ENCODE measurements at regions not wholly inside any gene's neighbourhood (a gene's known extent, or its start where the extent isn't known, plus 50 kb on each side); places are given as distances from the start of the nearest gene placed in this dataset.

- no peaks in the 10 kb centered on the region for H3K4me1 ChIP-seq
- H3K9me3 ChIP-seq, result no peaks in the 10 kb centered on the region
- H3K27me3 ChIP-seq, result no peaks in the 10 kb centered on the region
- no peak overlapping the region for H3K4me3 ChIP-seq
- no peaks in the 10 kb centered on the region for H3K36me3 ChIP-seq
- no peak overlapping the region for H3K9ac ChIP-seq (ENCODE audit: low read depth in 2 of 2, low read length in 2 of 2)
- no peak for DNase-seq
- intact Hi-C loops (cut with DNase I), result no loop called here
- no peak for TF ChIP-seq CTCF (IDR thresholded peaks at IDR 0.05)
- no peak overlapping the region for H3K27ac ChIP-seq
These were observed 172.6 kb upstream of the BET1 start for GRCh38 chr7:94176694-94177200.

- Histone ChIP-seq H3K9me3 (no peaks in the 10 kb centered on the region), H3K36me3 (no peaks in the 10 kb centered on the region), H3K4me1 (no peaks in the 10 kb centered on the region), H3K9ac (ENCODE audit: low read depth in 2 of 2, low read length in 2 of 2) (no peak overlapping the region), H3K27ac (no peak overlapping the region), H3K27me3 (no peaks in the 10 kb centered on the region), H3K4me3 (no peak overlapping the region)
- intact Hi-C loops (cut with DNase I), result no loop called here
- no peak for DNase-seq
- TF ChIP-seq CTCF (IDR thresholded peaks at IDR 0.05), result no peak
These were observed 173.3 kb upstream of the BET1 start for GRCh38 chr7:94177441-94177840.

- no peak for DNase-seq
- Histone ChIP-seq H3K27me3 (no peaks in the 10 kb centered on the region), H3K9ac (ENCODE audit: low read depth in 2 of 2, low read length in 2 of 2) (no peak overlapping the region), H3K9me3 (no peaks in the 10 kb centered on the region), H3K36me3 (no peaks in the 10 kb centered on the region), H3K4me3 (no peak overlapping the region), H3K4me1 (no peaks in the 10 kb centered on the region), H3K27ac (no peak overlapping the region)
- no peak for TF ChIP-seq CTCF (IDR thresholded peaks at IDR 0.05)
- intact Hi-C loops (cut with DNase I), result no loop called here
These were observed 174.1 kb upstream of the BET1 start for GRCh38 chr7:94178230-94178629.

- Histone ChIP-seq H3K9ac (ENCODE audit: low read depth in 2 of 2, low read length in 2 of 2) (no peak overlapping the region), H3K4me3 (no peak overlapping the region), H3K36me3 (no peaks in the 10 kb centered on the region), H3K4me1 (no peaks in the 10 kb centered on the region), H3K27ac (no peak overlapping the region), H3K27me3 (no peaks in the 10 kb centered on the region), H3K9me3 (no peaks in the 10 kb centered on the region)
- DNase-seq, result no peak
- intact Hi-C loops (cut with DNase I), result no loop called here
- TF ChIP-seq CTCF (IDR thresholded peaks at IDR 0.05), result no peak
These were observed 175.3 kb upstream of the BET1 start for GRCh38 chr7:94179466-94179865.

- no peak for DNase-seq
- Histone ChIP-seq H3K36me3 (no peaks in the 10 kb centered on the region), H3K27ac (no peak overlapping the region), H3K4me3 (no peak overlapping the region), H3K9me3 (no peaks in the 10 kb centered on the region), H3K9ac (ENCODE audit: low read depth in 2 of 2, low read length in 2 of 2) (no peak overlapping the region), H3K4me1 (no peaks in the 10 kb centered on the region), H3K27me3 (no peaks in the 10 kb centered on the region)
- intact Hi-C loops (cut with DNase I), result no loop called here
- no peak for TF ChIP-seq CTCF (IDR thresholded peaks at IDR 0.05)
These were observed 177.9 kb upstream of the BET1 start for GRCh38 chr7:94182066-94182465.

- Histone ChIP-seq H3K4me1 (no peaks in the 10 kb centered on the region), H3K27ac (no peak overlapping the region), H3K9ac (ENCODE audit: low read depth in 2 of 2, low read length in 2 of 2) (no peak overlapping the region), H3K4me3 (no peak overlapping the region), H3K27me3 (no peaks in the 10 kb centered on the region), H3K9me3 (no peaks in the 10 kb centered on the region), H3K36me3 (no peaks in the 10 kb centered on the region)
- intact Hi-C loops (cut with DNase I), result no loop called here
- no peak for DNase-seq
- no peak for TF ChIP-seq CTCF (IDR thresholded peaks at IDR 0.05)
These were observed 178.6 kb upstream of the BET1 start for GRCh38 chr7:94182721-94183120.

Measured in colonic mucosa (tissue), 4 donors.